Heart left ventricle (tissue), 13 donors: ENCODE measurements at regions not wholly inside any gene's neighbourhood (a gene's known extent, or its start where the extent isn't known, plus 50 kb on each side); places are given as distances from the start of the nearest gene placed in this dataset.

Experiments used
- POLR2A ChIP-seq, 2 donors: fragments of 450-650 bp; IDR thresholded peaks; one replicate each; pipeline ENCODE4 v1.6.1; 2017; ENCODE audit warnings: antibody characterized with exemption in 2 of 2, mild to moderate bottlenecking in 2 of 2, moderate library complexity in 2 of 2
- TF ChIP-seq, protein P1 (sequence below), 12 donors: fragments of 200-600 bp; sonication (generic) in 4 of 12; IDR thresholded peaks; one replicate each; pipeline versions ENCODE4 v1.5.0 to v1.8.0; 2018 to 2022; ENCODE audit warnings: antibody characterized with exemption in 12 of 12, mild to moderate bottlenecking in 5 of 12
- donor health status: ischemic (EF 13 %, LVEDD 7.1; RV severe dilation, severe dysfunction).
- donor health status: DM: no; HTN: yes; CAD: no.
- donor health status: DM: no; HTN: no; CAD: no.
- donor health status: ischemic (EF 25% LVEDD 6.9; RV normal size, moderate dysfunction).
- donor health status: ischemic (EF 25% LVEDD 5.7; RV mildly dilated, moderate dysfunction).
- donor health status: ischemic (EF 35%, LVEDD 5.7; RV mildly dilated, moderate dysfunction).
- donor health status: nonischemic (EF 11% LVEDD 7.7; RV severe dilation, severe dysfunction).
- donor health status: DM: yes; HTN: yes; CAD: no.
- donor health status: PGD.
- donor health status: ischemic (EF 29% LVEDD 5.4; RV normal size, mild dysfunction).
- donor health status: nonischemic (EF 23%, LVEDD 6.1; RV moderate dilation, normal function).

- TF ChIP-seq, protein P1, sequence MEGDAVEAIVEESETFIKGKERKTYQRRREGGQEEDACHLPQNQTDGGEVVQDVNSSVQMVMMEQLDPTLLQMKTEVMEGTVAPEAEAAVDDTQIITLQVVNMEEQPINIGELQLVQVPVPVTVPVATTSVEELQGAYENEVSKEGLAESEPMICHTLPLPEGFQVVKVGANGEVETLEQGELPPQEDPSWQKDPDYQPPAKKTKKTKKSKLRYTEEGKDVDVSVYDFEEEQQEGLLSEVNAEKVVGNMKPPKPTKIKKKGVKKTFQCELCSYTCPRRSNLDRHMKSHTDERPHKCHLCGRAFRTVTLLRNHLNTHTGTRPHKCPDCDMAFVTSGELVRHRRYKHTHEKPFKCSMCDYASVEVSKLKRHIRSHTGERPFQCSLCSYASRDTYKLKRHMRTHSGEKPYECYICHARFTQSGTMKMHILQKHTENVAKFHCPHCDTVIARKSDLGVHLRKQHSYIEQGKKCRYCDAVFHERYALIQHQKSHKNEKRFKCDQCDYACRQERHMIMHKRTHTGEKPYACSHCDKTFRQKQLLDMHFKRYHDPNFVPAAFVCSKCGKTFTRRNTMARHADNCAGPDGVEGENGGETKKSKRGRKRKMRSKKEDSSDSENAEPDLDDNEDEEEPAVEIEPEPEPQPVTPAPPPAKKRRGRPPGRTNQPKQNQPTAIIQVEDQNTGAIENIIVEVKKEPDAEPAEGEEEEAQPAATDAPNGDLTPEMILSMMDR (IDR thresholded peaks at IDR 0.05): no peak
- no peak for TF ChIP-seq POLR2A (IDR thresholded peaks at IDR 0.05)
Observed at GRCh38 chr3:188088948-188089685, 64.8 kb upstream of the LPP start.
